HT-29 (cell line): ENCODE measurements at regions not wholly inside any gene's neighbourhood (a gene's known extent, or its start where the extent isn't known, plus 50 kb on each side); places are given as distances from the start of the nearest gene placed in this dataset. TPM values are rescaled to one million over a fixed set of nuclear protein-coding genes. Genes with fewer than 3 reads are reported as not detected.

ENCODE experiments used
- small RNA-seq: library from RNA; depleted of rRNA; stranded (forward); fragments of <200 nt; gene quantifications from one replicate; pipeline ENCODE3, GENCODE V24; 2014

Small RNA genes lying in the stretch of these regions (small RNA-seq; reads per million reads assigned to genes)
- gene RNU6-1031P: not detected
